ENCODE measurements at regions not wholly inside any gene's neighbourhood (a gene's known extent, or its start where the extent isn't known, plus 50 kb on each side); places are given as distances from the start of the nearest gene placed in this dataset.
"Not testable (repeated sequence)": the region's sequence is repeated elsewhere in the genome, so short reads cannot be mapped to it uniquely, and the experiment has no call there.

GRCh38 chr16:47817048-47817447, 338.7 kb downstream of the ABCC12 start:
- TF ChIP-seq POLR2A (IDR thresholded peaks at IDR 0.05) (no peak), CTCF (IDR thresholded peaks at IDR 0.05) (no peak)
- Histone ChIP-seq H3K27ac (no peak overlapping the region), H3K4me3 (replicated peaks in 1 of 3) (no peak overlapping the region), H3K9me3 (no peaks in the 10 kb centered on the region), H3K4me1 (no peaks in the 10 kb centered on the region), H3K27me3 (no peaks in the 10 kb centered on the region), H3K36me3 (no peaks in the 10 kb centered on the region)
- DNase-seq: no peak
- 87 to 92% methylated on average over 4 of the region's 4 CpGs for WGBS, 2 donors
- intact Hi-C loops (cut with DNase I): no loop called here

- no peak overlapping the region for H3K4me3 ChIP-seq (replicated peaks in 1 of 3)
- H3K36me3 ChIP-seq: no peaks in the 10 kb centered on the region
- no peak overlapping the region for H3K27ac ChIP-seq
- H3K9me3 ChIP-seq: no peaks in the 10 kb centered on the region
- intact Hi-C loops (cut with DNase I): no loop called here
- no peaks in the 10 kb centered on the region for H3K4me1 ChIP-seq
- no peak for DNase-seq
- TF ChIP-seq CTCF (IDR thresholded peaks at IDR 0.05) (no peak), POLR2A (IDR thresholded peaks at IDR 0.05) (no peak)
- no peaks in the 10 kb centered on the region for H3K27me3 ChIP-seq
Measured at GRCh38 chr16:47816511-47816910, 339.3 kb downstream of the ABCC12 start.

DNA sequence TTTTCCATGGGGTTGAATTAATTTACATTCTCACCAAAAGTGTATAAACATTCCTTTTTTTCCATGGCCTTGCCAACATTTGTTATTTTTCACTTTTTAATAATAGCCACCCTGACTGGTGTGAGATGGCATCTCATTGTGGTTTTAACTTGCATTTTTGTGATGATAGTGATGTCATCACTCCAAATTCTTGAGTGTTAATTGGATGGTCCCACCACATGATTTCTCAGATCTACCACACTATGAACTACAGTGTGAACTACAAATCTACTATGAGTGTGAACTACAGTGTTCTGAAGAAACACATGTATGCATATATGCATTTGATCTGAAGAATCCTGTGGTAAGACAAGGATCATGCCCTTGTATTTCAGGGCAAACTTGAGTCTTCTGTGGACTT, 340.1 kb downstream of the ABCC12 start:
- no peak overlapping the region for H3K4me3 ChIP-seq (replicated peaks in 1 of 3)
- no peaks in the 10 kb centered on the region for H3K9me3 ChIP-seq
- no peaks in the 10 kb centered on the region for H3K4me1 ChIP-seq
- intact Hi-C loops (cut with DNase I): no loop called here
- no peaks in the 10 kb centered on the region for H3K36me3 ChIP-seq
- H3K27ac ChIP-seq: no peak overlapping the region
- no peaks in the 10 kb centered on the region for H3K27me3 ChIP-seq
- no peak for DNase-seq
- TF ChIP-seq POLR2A (IDR thresholded peaks at IDR 0.05): no peak
- no peak for TF ChIP-seq CTCF (IDR thresholded peaks at IDR 0.05)

GRCh38 chr16:47811758-47812157, 344.0 kb downstream of the ABCC12 start:
- not testable (repeated sequence) for H3K4me3 ChIP-seq (replicated peaks in 1 of 3)

GRCh38 chr16:47806309-47806847, 345.2 kb downstream of the PHKB start:
- H3K27me3 ChIP-seq: no peaks in the 10 kb centered on the region
- intact Hi-C loops (cut with DNase I): no loop called here
- H3K4me3 ChIP-seq (replicated peaks in 1 of 3): no peak overlapping the region
- WGBS, 2 donors: 86 to 93% methylated on average over 10 of the region's 10 CpGs
- DNase-seq: no peak
- no peaks in the 10 kb centered on the region for H3K9me3 ChIP-seq
- H3K36me3 ChIP-seq: no peaks in the 10 kb centered on the region
- TF ChIP-seq CTCF (IDR thresholded peaks at IDR 0.05) (no peak), POLR2A (IDR thresholded peaks at IDR 0.05) (no peak)
- H3K4me1 ChIP-seq: no peaks in the 10 kb centered on the region
- no peak overlapping the region for H3K27ac ChIP-seq

More at GRCh38 chr16:47811758-47812157, 344.0 kb downstream of the ABCC12 start:
- H3K9me3 ChIP-seq; intact Hi-C loops (cut with DNase I); DNase-seq; H3K27ac ChIP-seq; H3K4me1 ChIP-seq; H3K36me3 ChIP-seq; H3K27me3 ChIP-seq: not testable (repeated sequence)
- WGBS, 2 donors: 78 to 81% methylated on average over 3 of the region's 3 CpGs

- Histone ChIP-seq H3K4me3 (replicated peaks in 1 of 3) (no peak overlapping the region), H3K9me3 (no peaks in the 10 kb centered on the region), H3K27ac (no peak overlapping the region), H3K4me1 (no peaks in the 10 kb centered on the region), H3K36me3 (no peaks in the 10 kb centered on the region), H3K27me3 (no peaks in the 10 kb centered on the region)
- WGBS, 2 donors: 15% methylated on average over 3 of the region's 3 CpGs
- intact Hi-C loops (cut with DNase I): no loop called here
- TF ChIP-seq CTCF (IDR thresholded peaks at IDR 0.05) (no peak), POLR2A (IDR thresholded peaks at IDR 0.05) (no peak)
- DNase-seq: no peak
Measured at GRCh38 chr16:47787696-47788095, 326.6 kb downstream of the PHKB start.
